ENCODE measurements at regions not wholly inside any gene's neighbourhood (a gene's known extent, or its start where the extent isn't known, plus 50 kb on each side); places are given as distances from the start of the nearest gene placed in this dataset.

DNA sequence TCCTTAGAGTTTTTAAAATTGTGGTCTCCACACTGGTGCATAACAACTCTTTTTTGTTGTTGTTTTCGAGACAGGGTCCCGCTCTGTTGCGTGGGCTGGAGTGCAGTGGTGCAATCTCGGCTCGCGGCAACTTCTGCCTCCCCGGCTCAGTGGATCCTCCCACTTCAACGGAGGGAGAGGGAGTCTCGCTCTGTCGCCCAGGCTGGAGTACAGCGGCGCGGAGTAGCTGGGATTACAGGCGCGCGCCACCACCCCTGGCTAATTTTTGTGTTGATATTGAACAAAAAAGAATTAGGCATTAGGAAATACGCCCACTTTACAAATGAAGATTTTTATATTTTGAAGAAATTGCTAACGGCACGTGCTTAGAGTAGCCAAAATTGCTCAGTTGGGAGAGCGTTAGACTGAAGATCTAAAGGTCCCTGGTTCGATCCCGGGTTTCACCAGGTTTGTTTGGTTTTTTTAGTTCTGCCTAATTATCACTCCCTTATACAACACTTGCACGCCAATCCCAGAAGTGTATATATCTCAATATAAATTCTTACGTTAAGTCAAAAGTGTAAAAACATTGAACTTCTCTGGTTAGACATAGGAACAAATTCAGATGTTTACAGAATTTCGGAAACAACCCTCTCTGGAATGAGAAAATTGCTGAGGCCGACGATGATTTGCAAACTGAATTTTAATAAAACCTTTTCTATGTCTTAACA, 159.6 kb downstream of the TRIM27 start:
- Histone ChIP-seq H3K27me3 (ENCODE audit: control insufficient read depth in 5 of 5, insufficient read depth in 4 of 5, low read length in 5 of 5) (peaks cover 17 to 41% (median 32%) of the 10 kb centered on the region in 5 donors), H3K4me1 (ENCODE audit: control insufficient read depth in 5 of 5, insufficient read depth in 5 of 5, low read length in 5 of 5) (no peaks in the 10 kb centered on the region), H3K4me3 (ENCODE audit: low read depth in 1 of 5, low read length in 5 of 5) (no peak overlapping the region), H3K9ac (ENCODE audit: low read length in 5 of 5) (no peak overlapping the region), H3K27ac (ENCODE audit: low read depth, low read length) (no peak overlapping the region), H3K9me3 (ENCODE audit: control insufficient read depth in 5 of 5, low read length in 5 of 5) (peaks cover 0 to 5% (median 0%) of the 10 kb centered on the region in 5 donors), H3K36me3 (ENCODE audit: control insufficient read depth in 5 of 5, insufficient read depth in 5 of 5, low read length in 5 of 5) (no peaks in the 10 kb centered on the region)

DNA sequence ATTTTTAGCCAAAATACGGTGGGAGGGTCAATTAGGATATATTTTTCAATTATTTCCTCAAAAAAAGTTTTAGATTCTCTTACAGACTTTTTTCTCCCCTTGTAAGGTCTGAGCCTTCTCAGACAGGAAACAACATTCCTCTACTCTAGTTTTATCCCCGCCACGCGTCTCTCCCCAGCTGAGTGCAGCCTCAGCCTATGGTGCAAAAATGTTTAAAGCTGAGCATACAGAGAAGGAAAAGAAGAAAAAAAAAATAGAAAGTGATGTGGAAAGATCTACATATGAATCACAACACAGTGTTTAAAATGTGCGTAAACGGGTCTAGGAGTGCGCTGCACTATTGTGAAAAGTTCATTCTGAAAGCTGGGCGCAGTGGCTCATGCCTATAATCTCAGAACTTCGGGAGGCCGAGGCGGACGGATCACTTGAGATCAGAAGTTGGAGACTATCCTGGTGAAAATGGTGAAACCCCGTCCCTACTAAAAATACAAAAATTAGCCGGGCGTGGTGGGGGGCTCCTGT, 159.0 kb downstream of the TRIM27 start:
- H3K9me3 ChIP-seq (ENCODE audit: control insufficient read depth in 5 of 5, low read length in 5 of 5), result peaks cover 0 to 5% (median 0%) of the 10 kb centered on the region in 5 donors
- no peak overlapping the region for H3K4me3 ChIP-seq (ENCODE audit: low read depth in 1 of 5, low read length in 5 of 5)
- no peak overlapping the region for H3K9ac ChIP-seq (ENCODE audit: low read length in 5 of 5)
- H3K27me3 ChIP-seq (ENCODE audit: control insufficient read depth in 5 of 5, insufficient read depth in 4 of 5, low read length in 5 of 5), result peaks cover 19 to 48% (median 39%) of the 10 kb centered on the region in 5 donors
- no peaks in the 10 kb centered on the region for H3K4me1 ChIP-seq (ENCODE audit: control insufficient read depth in 5 of 5, insufficient read depth in 5 of 5, low read length in 5 of 5)
- H3K36me3 ChIP-seq (ENCODE audit: control insufficient read depth in 5 of 5, insufficient read depth in 5 of 5, low read length in 5 of 5), result no peaks in the 10 kb centered on the region
- H3K27ac ChIP-seq (ENCODE audit: low read depth, low read length), result no peak overlapping the region

DNA sequence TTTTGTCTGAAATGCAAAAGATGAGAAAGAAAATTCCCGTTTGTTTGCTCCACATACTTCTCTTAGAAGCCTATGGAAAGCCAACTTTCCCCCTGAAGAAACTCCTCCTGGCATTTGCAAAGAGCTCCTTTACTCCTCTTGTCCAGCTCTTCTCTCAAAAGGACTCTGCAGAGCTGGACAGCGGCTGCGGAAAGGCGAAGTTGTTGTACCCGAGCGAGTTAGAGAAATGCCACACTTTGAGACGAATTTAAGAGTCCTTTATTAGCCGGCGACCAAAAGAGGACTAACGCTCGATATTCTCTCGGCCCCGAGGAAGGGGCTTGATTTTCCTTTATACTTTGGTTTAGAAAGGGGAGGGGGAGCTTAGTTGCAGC, 157.8 kb downstream of the TRIM27 start:
- H3K27ac ChIP-seq (ENCODE audit: low read depth, low read length), result no peak overlapping the region
- no peak overlapping the region for H3K9ac ChIP-seq (ENCODE audit: low read length in 5 of 5)
- peaks cover 0 to 5% (median 0%) of the 10 kb centered on the region in 5 donors for H3K9me3 ChIP-seq (ENCODE audit: control insufficient read depth in 5 of 5, low read length in 5 of 5)
- no peak overlapping the region for H3K4me3 ChIP-seq (ENCODE audit: low read depth in 1 of 5, low read length in 5 of 5)
- H3K4me1 ChIP-seq (ENCODE audit: control insufficient read depth in 5 of 5, insufficient read depth in 5 of 5, low read length in 5 of 5), result no peaks in the 10 kb centered on the region
- H3K27me3 ChIP-seq (ENCODE audit: control insufficient read depth in 5 of 5, insufficient read depth in 4 of 5, low read length in 5 of 5), result peaks cover 24 to 55% (median 49%) of the 10 kb centered on the region in 5 donors
- no peaks in the 10 kb centered on the region for H3K36me3 ChIP-seq (ENCODE audit: control insufficient read depth in 5 of 5, insufficient read depth in 5 of 5, low read length in 5 of 5)

DNA sequence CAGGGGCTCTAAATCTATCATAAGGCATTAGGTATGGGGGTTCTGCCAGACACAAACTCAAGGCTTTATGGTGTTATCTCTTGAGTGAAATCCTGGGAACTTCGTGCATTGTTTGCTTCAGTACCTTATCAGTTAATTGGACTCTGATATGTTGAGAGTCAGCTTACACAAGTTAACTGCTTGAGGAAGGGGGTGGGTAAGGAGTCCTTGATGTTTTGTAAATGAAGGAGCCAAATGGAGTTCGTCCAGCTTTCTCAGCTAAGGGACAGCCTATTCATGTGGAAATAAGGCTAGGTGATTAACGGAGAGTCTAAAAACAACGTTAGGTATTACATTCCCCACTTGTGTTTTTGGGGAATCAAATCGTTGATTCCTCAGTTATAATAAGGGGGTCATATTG, 157.4 kb downstream of the TRIM27 start:
- peaks cover 28 to 60% (median 53%) of the 10 kb centered on the region in 5 donors for H3K27me3 ChIP-seq (ENCODE audit: control insufficient read depth in 5 of 5, insufficient read depth in 4 of 5, low read length in 5 of 5)
- peaks cover 0 to 5% (median 0%) of the 10 kb centered on the region in 5 donors for H3K9me3 ChIP-seq (ENCODE audit: control insufficient read depth in 5 of 5, low read length in 5 of 5)
- H3K4me3 ChIP-seq (ENCODE audit: low read depth in 1 of 5, low read length in 5 of 5), result no peak overlapping the region
- no peak overlapping the region for H3K9ac ChIP-seq (ENCODE audit: low read length in 5 of 5)
- H3K27ac ChIP-seq (ENCODE audit: low read depth, low read length), result no peak overlapping the region
- H3K4me1 ChIP-seq (ENCODE audit: control insufficient read depth in 5 of 5, insufficient read depth in 5 of 5, low read length in 5 of 5), result no peaks in the 10 kb centered on the region
- H3K36me3 ChIP-seq (ENCODE audit: control insufficient read depth in 5 of 5, insufficient read depth in 5 of 5, low read length in 5 of 5), result no peaks in the 10 kb centered on the region

DNA sequence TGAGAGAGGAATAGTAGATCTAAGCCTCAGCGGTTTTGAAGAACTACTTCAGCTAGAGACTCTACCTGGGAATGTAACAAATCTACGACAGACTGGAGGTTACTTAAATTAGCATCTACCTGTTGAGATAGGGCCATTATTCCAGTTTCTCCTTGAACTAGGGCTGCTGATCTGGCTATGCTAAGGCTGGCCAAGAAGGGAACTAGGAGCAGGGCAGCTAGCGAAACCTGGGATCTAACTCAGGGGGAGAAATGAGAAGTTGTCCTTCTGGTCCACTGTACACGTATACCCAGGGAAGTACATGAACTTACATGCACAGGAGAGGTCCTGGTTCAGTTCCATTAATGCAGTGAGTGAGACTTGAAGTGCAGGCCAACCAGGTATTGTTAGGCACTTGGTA, 156.7 kb downstream of the TRIM27 start:
- H3K36me3 ChIP-seq (ENCODE audit: control insufficient read depth in 5 of 5, insufficient read depth in 5 of 5, low read length in 5 of 5), result no peaks in the 10 kb centered on the region
- no peak overlapping the region for H3K4me3 ChIP-seq (ENCODE audit: low read depth in 1 of 5, low read length in 5 of 5)
- H3K9ac ChIP-seq (ENCODE audit: low read length in 5 of 5), result no peak overlapping the region
- peaks cover 35 to 67% (median 59%) of the 10 kb centered on the region in 5 donors for H3K27me3 ChIP-seq (ENCODE audit: control insufficient read depth in 5 of 5, insufficient read depth in 4 of 5, low read length in 5 of 5)
- H3K27ac ChIP-seq (ENCODE audit: low read depth, low read length), result no peak overlapping the region
- H3K4me1 ChIP-seq (ENCODE audit: control insufficient read depth in 5 of 5, insufficient read depth in 5 of 5, low read length in 5 of 5), result no peaks in the 10 kb centered on the region
- peaks cover 0 to 5% (median 0%) of the 10 kb centered on the region in 5 donors for H3K9me3 ChIP-seq (ENCODE audit: control insufficient read depth in 5 of 5, low read length in 5 of 5)

DNA sequence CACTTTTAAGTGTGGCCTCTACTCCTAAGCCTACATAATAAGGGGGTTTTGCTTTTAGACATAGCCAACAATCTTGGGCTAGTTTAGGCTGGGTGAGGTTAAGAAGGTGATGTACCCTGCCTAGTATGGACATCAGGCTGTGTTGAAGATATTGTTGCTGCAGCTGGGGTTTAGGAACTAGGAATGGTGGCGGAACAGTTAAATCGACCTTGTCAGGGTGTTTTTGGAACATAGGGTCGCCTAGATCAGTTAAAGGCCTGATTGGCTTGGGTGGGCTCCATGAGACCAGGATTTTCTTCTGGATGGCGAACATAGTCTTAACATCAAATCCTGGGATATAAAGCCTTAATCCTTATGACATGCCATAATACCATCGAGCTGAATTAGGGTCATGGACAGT, 156.1 kb downstream of the TRIM27 start:
- no peak overlapping the region for H3K9ac ChIP-seq (ENCODE audit: low read length in 5 of 5)
- H3K4me1 ChIP-seq (ENCODE audit: control insufficient read depth in 5 of 5, insufficient read depth in 5 of 5, low read length in 5 of 5), result no peaks in the 10 kb centered on the region
- H3K9me3 ChIP-seq (ENCODE audit: control insufficient read depth in 5 of 5, low read length in 5 of 5), result peaks cover 0 to 5% (median 0%) of the 10 kb centered on the region in 5 donors
- H3K27me3 ChIP-seq (ENCODE audit: control insufficient read depth in 5 of 5, insufficient read depth in 4 of 5, low read length in 5 of 5), result peaks cover 37 to 72% (median 64%) of the 10 kb centered on the region in 5 donors
- H3K4me3 ChIP-seq (ENCODE audit: low read depth in 1 of 5, low read length in 5 of 5), result no peak overlapping the region
- no peak overlapping the region for H3K27ac ChIP-seq (ENCODE audit: low read depth, low read length)
- no peaks in the 10 kb centered on the region for H3K36me3 ChIP-seq (ENCODE audit: control insufficient read depth in 5 of 5, insufficient read depth in 5 of 5, low read length in 5 of 5)

DNA sequence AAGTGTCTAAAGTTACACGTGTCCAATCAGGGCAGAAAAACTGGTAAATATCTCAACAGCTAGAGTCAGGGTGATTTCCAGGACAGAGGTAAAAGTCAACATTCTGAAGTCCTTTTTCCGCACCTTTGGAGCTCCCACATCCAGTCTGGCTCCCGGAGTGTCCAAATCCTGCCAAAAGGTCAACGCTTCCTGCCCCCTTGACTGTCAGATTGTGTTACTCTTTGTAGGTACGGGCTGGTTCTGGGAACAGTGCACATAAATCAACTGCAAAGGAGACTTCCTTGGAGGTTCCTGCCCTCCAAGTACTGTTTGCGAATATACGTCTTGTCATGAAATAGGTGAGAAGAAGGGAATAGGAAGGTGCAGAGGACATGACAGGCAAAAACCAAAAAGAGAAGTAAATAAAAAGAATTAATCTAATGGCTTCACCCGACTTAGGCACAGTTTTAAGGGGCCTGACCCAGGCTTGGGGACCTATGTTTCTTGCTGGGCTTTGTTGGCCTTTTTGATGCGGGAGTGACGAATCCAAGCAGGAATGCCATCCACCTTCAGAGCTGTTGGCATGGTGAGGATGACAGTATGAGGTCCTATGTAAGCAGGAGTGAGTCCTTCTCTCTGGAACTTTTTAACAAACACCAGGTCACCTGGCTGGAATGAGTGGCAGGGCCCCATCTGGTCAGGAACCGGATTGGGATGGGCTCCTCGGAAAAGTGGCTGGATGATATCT, 155.4 kb downstream of the TRIM27 start:
- no peaks in the 10 kb centered on the region for H3K4me1 ChIP-seq (ENCODE audit: control insufficient read depth in 5 of 5, insufficient read depth in 5 of 5, low read length in 5 of 5)
- no peaks in the 10 kb centered on the region for H3K36me3 ChIP-seq (ENCODE audit: control insufficient read depth in 5 of 5, insufficient read depth in 5 of 5, low read length in 5 of 5)
- no peak overlapping the region for H3K27ac ChIP-seq (ENCODE audit: low read depth, low read length)
- peaks cover 0 to 5% (median 0%) of the 10 kb centered on the region in 5 donors for H3K9me3 ChIP-seq (ENCODE audit: control insufficient read depth in 5 of 5, low read length in 5 of 5)
- H3K4me3 ChIP-seq (ENCODE audit: low read depth in 1 of 5, low read length in 5 of 5), result no peak overlapping the region
- H3K27me3 ChIP-seq (ENCODE audit: control insufficient read depth in 5 of 5, insufficient read depth in 4 of 5, low read length in 5 of 5), result peaks cover 42 to 77% (median 71%) of the 10 kb centered on the region in 5 donors
- H3K9ac ChIP-seq (ENCODE audit: low read length in 5 of 5), result no peak overlapping the region

DNA sequence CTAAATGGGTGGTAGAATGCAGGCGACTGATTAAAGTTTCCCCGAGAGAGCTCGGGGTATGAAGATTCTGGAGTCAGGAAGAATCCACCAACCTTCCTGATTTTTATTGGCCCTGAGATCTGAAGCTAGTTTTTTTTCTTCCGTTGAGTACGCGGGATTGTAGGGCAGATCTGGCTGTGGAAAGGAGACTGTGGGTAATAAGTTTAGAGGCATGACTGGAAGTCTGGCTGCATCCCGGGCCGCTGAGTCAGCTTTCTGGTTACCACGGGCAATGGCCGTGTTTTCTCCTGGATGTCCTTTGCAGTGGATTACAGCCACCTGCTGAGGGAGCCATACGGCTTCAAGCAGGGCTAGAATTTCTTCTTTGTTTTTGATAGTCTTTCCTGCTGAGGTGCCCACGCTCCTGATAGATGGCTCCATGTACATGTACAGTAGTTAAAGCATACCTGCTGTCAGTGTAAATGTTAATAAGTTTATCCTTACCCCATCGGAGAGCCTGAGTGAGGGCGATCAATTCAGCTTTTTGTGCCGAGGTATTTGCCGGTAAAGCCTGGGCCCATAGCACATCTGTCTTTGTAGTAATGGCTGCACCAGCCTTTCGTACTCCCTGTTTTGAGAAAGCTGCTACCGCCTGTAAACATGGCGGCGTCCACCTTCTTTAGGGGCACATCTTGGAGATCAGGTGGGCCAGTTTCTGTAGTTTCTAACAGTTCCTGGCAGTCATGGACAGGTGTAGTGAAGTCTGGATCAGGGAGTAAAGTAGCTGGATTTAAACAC, 154.0 kb downstream of the TRIM27 start:
- Histone ChIP-seq H3K9me3 (ENCODE audit: control insufficient read depth in 5 of 5, low read length in 5 of 5) (peaks cover 0 to 5% (median 0%) of the 10 kb centered on the region in 5 donors), H3K4me3 (ENCODE audit: low read depth in 1 of 5, low read length in 5 of 5) (no peak overlapping the region), H3K9ac (ENCODE audit: low read length in 5 of 5) (no peak overlapping the region), H3K27ac (ENCODE audit: low read depth, low read length) (no peak overlapping the region), H3K27me3 (ENCODE audit: control insufficient read depth in 5 of 5, insufficient read depth in 4 of 5, low read length in 5 of 5) (peaks cover 54 to 89% (median 80%) of the 10 kb centered on the region in 5 donors), H3K4me1 (ENCODE audit: control insufficient read depth in 5 of 5, insufficient read depth in 5 of 5, low read length in 5 of 5) (no peaks in the 10 kb centered on the region), H3K36me3 (ENCODE audit: control insufficient read depth in 5 of 5, insufficient read depth in 5 of 5, low read length in 5 of 5) (no peaks in the 10 kb centered on the region)

DNA sequence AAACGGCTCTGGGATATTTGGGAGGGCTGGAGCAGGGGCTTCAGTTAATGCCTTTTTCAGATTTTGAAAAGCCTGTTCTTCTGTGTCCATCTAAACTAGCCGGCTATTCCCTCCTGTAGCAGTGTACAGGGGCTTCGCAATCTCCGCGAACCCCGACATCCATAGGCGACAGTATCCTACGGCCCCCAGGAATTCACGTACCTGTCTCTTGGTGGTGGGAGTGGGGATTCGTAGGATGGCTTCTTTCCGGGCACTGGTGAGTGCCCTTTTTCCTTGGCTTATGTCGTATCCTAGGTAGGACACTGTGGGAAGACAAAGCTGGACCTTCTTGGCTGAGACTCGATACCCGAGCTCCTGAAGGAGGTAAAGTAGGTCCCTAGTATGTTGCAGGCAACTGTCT, 153.1 kb downstream of the TRIM27 start:
- Histone ChIP-seq H3K4me1 (ENCODE audit: control insufficient read depth in 5 of 5, insufficient read depth in 5 of 5, low read length in 5 of 5) (no peaks in the 10 kb centered on the region), H3K4me3 (ENCODE audit: low read depth in 1 of 5, low read length in 5 of 5) (no peak overlapping the region), H3K27me3 (ENCODE audit: control insufficient read depth in 5 of 5, insufficient read depth in 4 of 5, low read length in 5 of 5) (peaks cover 59 to 93% (median 81%) of the 10 kb centered on the region in 5 donors), H3K9me3 (ENCODE audit: control insufficient read depth in 5 of 5, low read length in 5 of 5) (no peaks in the 10 kb centered on the region), H3K36me3 (ENCODE audit: control insufficient read depth in 5 of 5, insufficient read depth in 5 of 5, low read length in 5 of 5) (no peaks in the 10 kb centered on the region), H3K27ac (ENCODE audit: low read depth, low read length) (no peak overlapping the region), H3K9ac (ENCODE audit: low read length in 5 of 5) (no peak overlapping the region)
